ENCODE measurements at regions not wholly inside any gene's neighbourhood (a gene's known extent, or its start where the extent isn't known, plus 50 kb on each side); places are given as distances from the start of the nearest gene placed in this dataset.

GRCh38 chr14:95437715-95438114, 78.7 kb downstream of the SYNE3 start:
- TF ChIP-seq CTCF (IDR thresholded peaks at IDR 0.05): no peak
- TF ChIP-seq EP300 (IDR thresholded peaks at IDR 0.05): no peak
- no peak for TF ChIP-seq POLR2A (IDR thresholded peaks at IDR 0.05; ENCODE audit: low read depth)
